IMR-90 (cell line): ENCODE measurements at regions not wholly inside any gene's neighbourhood (a gene's known extent, or its start where the extent isn't known, plus 50 kb on each side); places are given as distances from the start of the nearest gene placed in this dataset.

Source experiments
- CTCF ChIP-seq: conservative IDR thresholded peaks from 2 replicates; pipeline ENCODE4 v1.5.1; 2012; ENCODE audit warnings: mild to moderate bottlenecking, low read depth, low read length, improper control_type of control experiment
- MAFK ChIP-seq: IDR thresholded peaks from 2 replicates; pipeline ENCODE4 v1.6.1; 2012; ENCODE audit warnings: low read depth, low read length, improper control_type of control experiment

DNA sequence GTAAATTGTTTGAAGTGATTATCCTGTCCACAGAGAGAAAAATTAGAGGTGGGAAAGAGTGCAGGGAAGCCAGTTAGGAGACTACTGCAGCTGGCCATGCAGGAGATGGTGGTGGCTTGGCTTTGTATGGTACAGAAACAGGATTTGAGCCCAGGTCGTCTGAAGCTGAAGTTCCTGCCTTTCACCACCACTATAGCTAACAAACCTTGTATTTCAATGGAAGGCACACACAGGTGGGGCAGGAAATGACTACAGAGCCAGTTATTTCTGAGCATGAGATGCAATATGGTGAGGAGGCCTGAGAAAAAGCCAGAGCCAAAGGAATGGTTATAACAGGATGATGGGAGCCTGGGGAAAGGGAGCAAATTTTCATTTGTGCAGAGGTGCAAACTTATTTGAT is 103.9 kb downstream of the BTG1 start:
- TF ChIP-seq MAFK (no peak), CTCF (no peak)
